Limb (tissue), 2 donors: ENCODE measurements at regions not wholly inside any gene's neighbourhood (a gene's known extent, or its start where the extent isn't known, plus 50 kb on each side); places are given as distances from the start of the nearest gene placed in this dataset.
"Not testable (repeated sequence)": the region's sequence is repeated elsewhere in the genome, so short reads cannot be mapped to it uniquely, and the experiment has no call there.

Experiments used
- DNase-seq, 2 donors: peaks; one replicate each; pipeline ENCODE4 v3.0.0-alpha.2; 2016; ENCODE audit errors: extremely low spot score in 2 of 2

- no peak for DNase-seq
These were observed 1488.1 kb upstream of the PRR20A start for GRCh38 chr13:55652657-55653056.

DNA sequence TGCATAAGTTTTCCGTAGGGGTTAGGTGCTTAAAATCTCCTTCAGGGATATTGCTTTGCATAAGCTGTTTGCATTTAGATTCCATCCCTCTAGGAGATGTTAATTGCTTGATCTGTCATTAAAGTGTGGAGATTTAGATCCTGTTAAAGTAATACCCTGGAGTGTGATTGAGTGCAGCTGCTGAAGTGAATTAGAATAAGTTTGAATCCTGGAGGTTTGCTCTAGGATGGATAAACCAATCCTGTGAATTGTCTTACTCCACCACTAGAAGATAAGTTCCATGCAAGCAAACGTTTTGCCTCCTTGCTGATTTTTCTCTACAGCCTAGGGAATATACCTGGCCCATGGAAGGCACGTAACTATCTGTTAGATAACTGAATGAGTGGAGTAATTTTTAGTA lies 1487.2 kb upstream of the PRR20A start:
- no peak for DNase-seq

GRCh38 chr13:55654243-55654642 lies 1486.5 kb upstream of the PRR20A start:
- no peak for DNase-seq

GRCh38 chr13:55660264-55660663 lies 1480.5 kb upstream of the PRR20A start:
- DNase-seq = not testable (repeated sequence)

DNA sequence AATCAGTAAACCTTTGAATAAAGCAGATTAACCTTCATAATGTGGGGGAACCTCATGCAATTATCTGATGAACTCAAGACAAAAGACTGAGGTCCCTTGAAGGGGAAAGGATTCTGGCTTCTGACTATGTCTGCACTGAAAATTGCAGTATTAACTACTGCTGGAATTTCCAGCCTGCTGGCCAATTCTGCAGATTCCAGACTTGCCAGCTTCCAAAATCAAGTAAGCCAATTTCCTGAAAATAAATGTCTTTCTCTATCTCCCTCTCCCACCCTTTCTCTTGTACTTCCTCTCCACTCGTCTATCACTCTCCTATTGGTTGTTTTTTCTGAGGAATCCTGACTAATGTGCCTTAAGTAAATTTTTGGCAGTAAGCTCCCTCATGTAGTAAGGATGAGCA lies 1479.9 kb upstream of the PRR20A start:
- DNase-seq = no peak

GRCh38 chr13:55661505-55661904 lies 1479.2 kb upstream of the PRR20A start:
- DNase-seq = no peak

DNA sequence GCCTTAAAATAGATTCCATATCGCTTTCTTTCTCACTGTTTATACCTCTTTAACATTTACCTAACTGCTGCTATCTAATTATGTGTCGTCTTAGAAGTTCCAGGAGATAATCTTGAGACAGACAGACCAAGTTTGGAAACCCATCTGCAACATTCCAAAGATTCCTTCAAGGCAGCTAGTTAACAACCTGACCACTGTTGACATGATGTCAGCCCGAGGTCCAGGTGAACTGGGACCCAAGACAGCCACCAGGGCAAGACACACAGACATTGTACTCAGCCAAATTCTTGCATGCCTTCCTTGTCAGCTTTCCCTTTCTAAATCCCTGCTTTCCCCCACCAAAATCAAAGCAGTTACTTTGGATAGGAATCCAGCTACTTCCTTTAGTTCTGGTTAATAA lies 1476.5 kb upstream of the PRR20A start:
- DNase-seq = no peak

DNA sequence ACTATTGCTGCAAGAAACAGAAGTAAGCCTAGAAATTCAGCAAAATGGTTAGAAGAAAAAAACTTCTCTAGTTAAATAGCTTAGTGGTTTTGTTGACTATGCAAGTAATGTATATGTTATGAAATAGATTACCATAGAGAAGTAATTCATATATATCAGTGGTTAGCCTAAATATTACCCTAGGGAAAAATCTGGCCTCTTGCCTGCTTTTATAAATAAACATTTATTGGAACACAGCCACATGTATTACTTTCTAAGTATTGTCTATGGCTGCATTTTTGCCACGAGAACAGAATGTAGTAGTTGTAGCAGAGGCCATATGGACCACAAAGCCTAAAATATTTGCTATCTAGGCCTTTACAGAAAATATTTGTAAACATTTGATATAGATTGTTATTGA lies 1471.7 kb upstream of the PRR20A start:
- peak in 1 of 2 donors; percentile 56 for DNase-seq

DNA sequence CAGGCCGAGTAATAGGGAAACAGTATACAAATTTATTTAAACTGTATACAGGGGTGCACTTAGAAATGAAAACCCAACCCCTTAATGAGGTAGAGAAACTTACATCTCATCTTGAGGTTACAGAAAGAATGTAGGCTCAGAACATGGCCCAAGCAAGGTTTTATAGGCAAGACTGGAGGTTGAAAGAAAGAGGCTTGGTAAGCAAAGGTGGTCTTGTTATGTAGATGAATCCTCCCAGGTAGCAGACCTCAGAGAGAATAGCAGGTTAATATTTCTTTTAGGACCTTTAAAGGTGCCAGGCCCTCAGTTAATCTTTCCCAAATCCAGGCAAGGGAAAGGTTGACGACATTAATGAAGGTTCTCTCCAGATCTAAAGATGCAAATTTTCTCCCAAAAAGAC lies 1466.8 kb upstream of the PRR20A start:
- no peak for DNase-seq

- no peak for DNase-seq
These were observed 1457.9 kb upstream of the PRR20A start for GRCh38 chr13:55682776-55683175.

DNA sequence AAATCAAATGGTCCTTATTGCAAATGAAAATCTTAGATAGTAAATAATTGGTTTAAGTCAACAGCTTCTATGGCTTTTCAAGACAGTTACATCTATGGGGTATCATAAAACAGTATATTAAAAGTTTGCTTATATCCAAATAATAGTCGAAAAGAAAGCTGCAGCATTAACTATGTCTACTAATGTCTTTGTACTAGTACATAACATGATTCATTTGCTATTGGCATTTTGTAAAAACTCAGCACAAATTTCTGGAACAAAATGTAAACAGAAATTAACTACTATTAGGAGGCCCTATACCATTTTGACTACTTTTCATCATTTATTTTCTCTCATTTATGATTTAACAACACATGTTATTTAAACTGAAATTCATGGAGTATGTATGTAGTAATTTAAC lies 1435.2 kb upstream of the PRR20A start:
- DNase-seq = no peak

GRCh38 chr13:55705971-55706370 lies 1434.7 kb upstream of the PRR20A start:
- DNase-seq = no peak

DNA sequence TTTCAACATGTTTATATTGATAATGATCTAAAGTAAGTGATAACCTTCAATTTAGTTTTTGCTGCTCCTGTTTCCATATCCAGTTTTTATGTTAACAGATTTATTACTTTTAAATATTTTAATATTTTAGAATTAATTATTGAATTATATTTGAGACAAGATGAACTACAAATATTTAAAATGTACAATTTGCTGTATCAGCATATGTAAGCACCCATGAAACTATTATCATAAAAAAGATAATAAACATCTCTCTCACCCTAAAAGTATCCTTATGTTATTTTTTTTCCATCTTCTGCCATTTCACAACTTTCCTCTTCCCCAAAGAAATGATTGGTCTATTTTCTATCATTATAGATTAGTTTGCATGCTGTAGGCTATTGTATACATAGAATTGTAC lies 1426.6 kb upstream of the PRR20A start:
- DNase-seq = no peak

- no peak for DNase-seq
These were observed 1413.0 kb upstream of the PRR20A start for GRCh38 chr13:55727683-55728082.

DNA sequence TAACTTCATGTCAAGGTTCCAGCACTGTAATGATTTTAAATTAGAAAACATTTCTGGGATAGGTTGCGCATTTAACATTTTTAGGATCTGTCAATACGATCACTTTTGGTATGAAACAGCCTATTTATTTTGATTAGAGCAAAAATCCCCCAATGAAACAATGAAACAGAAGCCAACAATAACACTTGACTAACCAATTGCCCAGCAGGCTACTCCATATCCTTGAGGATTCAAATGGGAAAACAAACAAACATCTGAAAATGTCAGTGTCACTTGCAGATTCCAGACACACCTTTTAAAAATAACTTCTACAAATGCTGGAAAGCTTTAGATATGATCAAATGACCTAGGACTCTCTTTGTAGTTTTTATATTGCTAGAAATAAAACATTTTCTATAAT lies 1412.5 kb upstream of the PRR20A start:
- no peak for DNase-seq

- no peak for DNase-seq
These were observed 1394.9 kb upstream of the PRR20A start for GRCh38 chr13:55745828-55746227.

DNA sequence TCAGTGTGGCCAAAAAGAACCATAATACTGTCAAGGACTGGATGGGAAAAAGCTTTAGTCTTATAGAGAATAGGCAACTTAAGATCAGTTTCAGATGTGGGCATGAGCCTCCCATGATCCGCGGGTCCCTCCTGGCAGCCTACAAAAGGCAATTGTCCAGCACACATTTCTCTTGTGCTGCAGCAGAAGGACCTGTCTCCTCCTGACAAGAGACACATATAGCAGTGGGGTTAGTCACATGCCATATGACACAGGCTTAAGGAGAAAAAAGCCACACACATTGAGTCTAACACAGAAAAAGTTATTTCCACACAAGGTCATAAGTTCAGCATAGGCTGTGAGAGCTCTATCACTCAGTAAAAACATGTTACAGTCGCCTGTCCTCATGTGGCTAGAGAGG lies 1378.7 kb upstream of the PRR20A start:
- DNase-seq = no peak

- no peak for DNase-seq
These were observed 1363.1 kb upstream of the PRR20A start for GRCh38 chr13:55777612-55778011.

DNA sequence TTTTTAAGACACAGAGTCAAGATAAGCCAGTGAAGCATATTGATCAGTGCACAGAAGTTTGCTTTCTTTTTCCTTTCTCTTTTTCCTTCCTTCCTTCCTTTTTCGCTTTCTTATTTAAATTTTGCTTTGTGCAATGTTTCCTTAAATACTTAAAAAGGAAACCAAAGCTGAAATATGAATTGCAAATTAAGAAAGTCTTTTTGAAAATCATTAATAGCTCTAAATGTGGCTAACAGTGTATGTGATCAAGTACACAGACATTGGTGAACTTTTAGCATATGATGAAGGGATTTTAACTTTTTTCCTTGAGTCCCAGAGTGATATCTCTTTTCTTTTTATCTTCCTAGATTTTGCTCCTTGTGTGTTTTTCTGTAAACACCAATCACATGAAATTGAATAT lies 1356.9 kb upstream of the PRR20A start:
- DNase-seq = no peak

DNA sequence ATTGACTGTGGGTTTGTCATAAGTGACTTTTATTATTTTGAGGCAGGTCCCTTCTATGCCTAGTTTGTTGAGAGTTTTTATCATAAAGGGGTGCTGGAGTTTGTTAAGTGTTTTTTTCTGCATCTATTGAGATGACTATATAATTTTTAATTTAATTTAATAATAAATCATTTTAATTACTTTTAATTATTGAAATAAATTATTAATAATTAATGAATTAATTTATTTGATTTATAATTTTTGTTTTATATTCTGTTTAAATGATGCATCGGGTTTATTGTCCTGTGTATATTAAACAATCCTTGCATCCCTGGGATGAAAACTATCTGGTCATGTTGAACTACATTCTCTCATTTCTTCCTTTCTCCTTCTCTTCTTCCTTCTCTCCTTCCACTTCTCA lies 1352.2 kb upstream of the PRR20A start:
- DNase-seq = no peak

DNA sequence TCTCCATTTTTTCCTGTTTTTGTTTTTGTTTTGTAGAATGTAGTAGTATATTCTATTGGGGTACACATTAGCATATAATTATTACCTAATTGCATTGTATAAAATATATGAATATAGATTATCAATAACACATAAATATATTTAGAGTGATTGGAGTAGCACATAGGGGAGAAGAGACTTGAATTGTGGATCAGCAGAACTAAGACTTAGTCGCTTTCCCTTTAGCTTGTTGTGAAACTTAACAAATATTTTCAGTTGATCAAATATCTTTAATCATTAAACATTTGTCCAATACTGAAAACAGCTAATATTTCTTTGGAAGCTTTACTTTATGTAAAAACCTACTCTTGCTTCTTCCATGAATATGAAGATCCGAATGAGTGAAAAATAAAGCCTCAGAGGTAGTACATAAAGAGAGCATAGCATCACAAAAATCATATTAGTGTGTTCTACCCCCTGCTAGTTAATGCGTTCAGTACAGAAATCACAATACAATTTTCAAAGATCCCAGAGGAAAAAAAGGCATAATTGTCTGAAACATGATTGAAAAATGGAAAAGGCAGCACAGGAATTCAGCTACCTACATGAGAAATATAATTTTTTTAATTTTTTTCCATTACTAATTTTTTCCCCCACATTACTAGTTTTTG lies 1348.0 kb upstream of the PRR20A start:
- no peak for DNase-seq

DNA sequence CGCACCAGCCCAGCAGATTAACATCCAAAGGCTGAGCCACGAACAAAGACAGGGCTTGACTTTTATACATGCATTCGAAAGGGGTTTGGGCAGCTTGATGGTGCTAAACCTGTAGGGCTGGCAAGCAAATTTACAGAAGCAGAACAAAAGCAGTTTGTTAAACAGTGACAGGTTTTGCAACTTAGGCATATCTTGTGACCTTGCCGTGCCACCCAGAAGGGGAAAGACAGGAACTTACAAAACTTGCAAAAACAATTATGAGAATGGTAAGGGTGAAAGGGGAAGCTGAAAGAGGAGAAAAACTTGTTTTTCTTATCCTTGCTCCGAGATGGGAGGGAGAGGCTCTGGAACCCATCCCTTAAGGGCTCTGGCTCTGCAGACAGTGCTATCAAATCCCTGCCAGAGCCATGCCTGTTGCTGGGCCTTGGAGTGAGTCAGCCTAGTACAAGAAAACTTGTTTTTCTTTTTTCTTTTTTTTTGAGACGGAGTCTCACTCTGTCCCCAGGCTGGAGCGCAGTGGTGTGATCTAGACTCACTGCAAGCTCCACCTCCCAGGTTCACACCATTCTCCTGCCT lies 1325.2 kb upstream of the PRR20A start:
- no peak for DNase-seq

GRCh38 chr13:55816976-55817601 lies 1323.6 kb upstream of the PRR20A start:
- no peak for DNase-seq
